ENCODE measurements at regions not wholly inside any gene's neighbourhood (a gene's known extent, or its start where the extent isn't known, plus 50 kb on each side); places are given as distances from the start of the nearest gene placed in this dataset.

GRCh38 chr7:155247479-155248365 lies 50.0 kb upstream of the INSIG1 start:
- Histone ChIP-seq H3K36me3 (replicated peaks in 1 of 2; ENCODE audit: insufficient read depth in 1 of 2, low read depth in 2 of 2) (no peaks in the 10 kb centered on the region), H3K9me3 (no peaks in the 10 kb centered on the region), H3K27ac (no peak overlapping the region), H3K4me3 (no peak overlapping the region), H3K4me1 (peaks cover 22% of the 10 kb centered on the region), H3K27me3 (no peaks in the 10 kb centered on the region)
- no peak for DNase-seq
- no peak for ATAC-seq
- WGBS, 2 donors = 90 to 91% methylated on average over 14 of the region's 14 CpGs
- TF ChIP-seq, protein P1, sequence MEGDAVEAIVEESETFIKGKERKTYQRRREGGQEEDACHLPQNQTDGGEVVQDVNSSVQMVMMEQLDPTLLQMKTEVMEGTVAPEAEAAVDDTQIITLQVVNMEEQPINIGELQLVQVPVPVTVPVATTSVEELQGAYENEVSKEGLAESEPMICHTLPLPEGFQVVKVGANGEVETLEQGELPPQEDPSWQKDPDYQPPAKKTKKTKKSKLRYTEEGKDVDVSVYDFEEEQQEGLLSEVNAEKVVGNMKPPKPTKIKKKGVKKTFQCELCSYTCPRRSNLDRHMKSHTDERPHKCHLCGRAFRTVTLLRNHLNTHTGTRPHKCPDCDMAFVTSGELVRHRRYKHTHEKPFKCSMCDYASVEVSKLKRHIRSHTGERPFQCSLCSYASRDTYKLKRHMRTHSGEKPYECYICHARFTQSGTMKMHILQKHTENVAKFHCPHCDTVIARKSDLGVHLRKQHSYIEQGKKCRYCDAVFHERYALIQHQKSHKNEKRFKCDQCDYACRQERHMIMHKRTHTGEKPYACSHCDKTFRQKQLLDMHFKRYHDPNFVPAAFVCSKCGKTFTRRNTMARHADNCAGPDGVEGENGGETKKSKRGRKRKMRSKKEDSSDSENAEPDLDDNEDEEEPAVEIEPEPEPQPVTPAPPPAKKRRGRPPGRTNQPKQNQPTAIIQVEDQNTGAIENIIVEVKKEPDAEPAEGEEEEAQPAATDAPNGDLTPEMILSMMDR (IDR thresholded peaks at IDR 0.05) = no peak
- no peak for TF ChIP-seq POLR2A (IDR thresholded peaks at IDR 0.05)
- intact Hi-C loops (cut with DNase I) = no loop called here

Data from body of pancreas (tissue), 4 donors.